SKM-1 treated with dmso at 0.1 percent for 144 hours (cell line): ENCODE measurements at regions not wholly inside any gene's neighbourhood (a gene's known extent, or its start where the extent isn't known, plus 50 kb on each side); places are given as distances from the start of the nearest gene placed in this dataset.
"Not testable (repeated sequence)": the region's sequence is repeated elsewhere in the genome, so short reads cannot be mapped to it uniquely, and the experiment has no call there.

ENCODE experiments used
- DNase-seq: peaks from one replicate; lab custom pipeline; 2025; ENCODE audit not compliant: unreplicated experiment; lab: John Stamatoyannopoulos, UW

GRCh38 chr10:61192589-61192988, 248.6 kb upstream of the RHOBTB1 start:
- not testable (repeated sequence) for DNase-seq

GRCh38 chr10:61192042-61192441, 248.1 kb upstream of the RHOBTB1 start:
- no peak for DNase-seq

GRCh38 chr10:61189912-61190311, 245.9 kb upstream of the RHOBTB1 start:
- no peak for DNase-seq

- DNase-seq, result no peak
Observed at GRCh38 chr10:61188691-61189090, 244.7 kb upstream of the RHOBTB1 start.

- no peak for DNase-seq
Observed at GRCh38 chr10:61188101-61188500, 244.1 kb upstream of the RHOBTB1 start.

GRCh38 chr10:61187601-61188000, 243.6 kb upstream of the RHOBTB1 start:
- DNase-seq, result no peak

GRCh38 chr10:61186408-61186807, 242.4 kb upstream of the RHOBTB1 start:
- no peak for DNase-seq

- DNase-seq, result no peak
Observed at GRCh38 chr10:61184429-61184828, 240.4 kb upstream of the RHOBTB1 start.

GRCh38 chr10:61183967-61184366, 240.0 kb upstream of the RHOBTB1 start:
- no peak for DNase-seq

GRCh38 chr10:61181832-61182231, 237.8 kb upstream of the RHOBTB1 start:
- DNase-seq, result no peak

- DNase-seq, result no peak
Observed at GRCh38 chr10:61179771-61180170, 235.8 kb upstream of the RHOBTB1 start.

GRCh38 chr10:61176424-61176823, 232.4 kb upstream of the RHOBTB1 start:
- DNase-seq, result no peak

- DNase-seq, result no peak
Observed at GRCh38 chr10:61175316-61175715, 231.3 kb upstream of the RHOBTB1 start.

GRCh38 chr10:61173450-61173849, 229.5 kb upstream of the RHOBTB1 start:
- no peak for DNase-seq

- DNase-seq, result no peak
Observed at GRCh38 chr10:61172182-61172926, 228.4 kb upstream of the RHOBTB1 start.

- no peak for DNase-seq
Observed at GRCh38 chr10:61170594-61170993, 226.6 kb upstream of the RHOBTB1 start.

GRCh38 chr10:61169294-61169693, 225.3 kb upstream of the RHOBTB1 start:
- DNase-seq, result no peak

GRCh38 chr10:61166489-61166888, 222.5 kb upstream of the RHOBTB1 start:
- no peak for DNase-seq

- DNase-seq, result no peak
Observed at GRCh38 chr10:61166065-61166464, 222.1 kb upstream of the RHOBTB1 start.

- DNase-seq, result no peak
Observed at GRCh38 chr10:61164458-61165160, 220.6 kb upstream of the RHOBTB1 start.

- no peak for DNase-seq
Observed at GRCh38 chr10:61163403-61163802, 219.4 kb upstream of the RHOBTB1 start.

- no peak for DNase-seq
Observed at GRCh38 chr10:61160253-61160652, 216.3 kb upstream of the RHOBTB1 start.

GRCh38 chr10:61159253-61159652, 215.3 kb upstream of the RHOBTB1 start:
- no peak for DNase-seq
